ENCODE measurements at regions not wholly inside any gene's neighbourhood (a gene's known extent, or its start where the extent isn't known, plus 50 kb on each side); places are given as distances from the start of the nearest gene placed in this dataset.

DNA sequence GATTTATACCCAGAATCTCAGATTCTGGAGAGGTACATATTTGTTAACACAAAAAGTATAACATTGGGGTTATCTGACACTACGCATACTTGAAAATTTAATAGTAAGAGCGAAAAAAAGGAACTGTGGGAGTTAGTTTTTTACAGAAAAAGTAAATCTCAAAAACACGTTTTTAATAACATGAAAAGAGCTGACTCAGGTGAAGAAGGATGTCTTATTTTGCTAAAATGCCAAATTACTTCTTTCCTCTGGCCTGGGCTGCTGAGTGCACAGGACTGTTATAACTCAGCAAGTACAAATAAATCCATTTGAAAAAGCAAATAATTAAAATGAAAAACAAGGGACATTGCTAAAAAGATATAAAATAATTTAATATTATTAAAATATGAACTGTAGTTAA is 1322.9 kb downstream of the ARAP2 start:
- TF ChIP-seq, protein P1, sequence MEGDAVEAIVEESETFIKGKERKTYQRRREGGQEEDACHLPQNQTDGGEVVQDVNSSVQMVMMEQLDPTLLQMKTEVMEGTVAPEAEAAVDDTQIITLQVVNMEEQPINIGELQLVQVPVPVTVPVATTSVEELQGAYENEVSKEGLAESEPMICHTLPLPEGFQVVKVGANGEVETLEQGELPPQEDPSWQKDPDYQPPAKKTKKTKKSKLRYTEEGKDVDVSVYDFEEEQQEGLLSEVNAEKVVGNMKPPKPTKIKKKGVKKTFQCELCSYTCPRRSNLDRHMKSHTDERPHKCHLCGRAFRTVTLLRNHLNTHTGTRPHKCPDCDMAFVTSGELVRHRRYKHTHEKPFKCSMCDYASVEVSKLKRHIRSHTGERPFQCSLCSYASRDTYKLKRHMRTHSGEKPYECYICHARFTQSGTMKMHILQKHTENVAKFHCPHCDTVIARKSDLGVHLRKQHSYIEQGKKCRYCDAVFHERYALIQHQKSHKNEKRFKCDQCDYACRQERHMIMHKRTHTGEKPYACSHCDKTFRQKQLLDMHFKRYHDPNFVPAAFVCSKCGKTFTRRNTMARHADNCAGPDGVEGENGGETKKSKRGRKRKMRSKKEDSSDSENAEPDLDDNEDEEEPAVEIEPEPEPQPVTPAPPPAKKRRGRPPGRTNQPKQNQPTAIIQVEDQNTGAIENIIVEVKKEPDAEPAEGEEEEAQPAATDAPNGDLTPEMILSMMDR (IDR thresholded peaks at IDR 0.05), result no peak
- TF ChIP-seq POLR2A (IDR thresholded peaks at IDR 0.05), result no peak

Measured in right lobe of liver (tissue), 4 donors.